Right lobe of liver (tissue), 4 donors: ENCODE measurements at regions not wholly inside any gene's neighbourhood (a gene's known extent, or its start where the extent isn't known, plus 50 kb on each side); places are given as distances from the start of the nearest gene placed in this dataset.

Experiments
- POLR2A ChIP-seq: fragments of 450-650 bp; IDR thresholded peaks from one replicate; pipeline ENCODE4 v1.6.1; 2017; ENCODE audit warnings: antibody characterized with exemption, mild to moderate bottlenecking
- TF ChIP-seq, protein P1 (sequence below), 4 donors: fragments of 200-600 bp in 3 of 4; fragments of 450-650 bp in 1 of 4; IDR thresholded peaks; one replicate each; pipeline versions ENCODE4 v1.5.1 to v1.8.0; 2016 to 2022; ENCODE audit warnings: antibody characterized with exemption in 4 of 4, mild to moderate bottlenecking in 2 of 4
- donor health status: DM: no; HTN: no; CAD: no.
- donor health status: DM: no; HTN: no; CAD: no.
- donor health status: DM: no; HTN: yes; CAD: no.

DNA sequence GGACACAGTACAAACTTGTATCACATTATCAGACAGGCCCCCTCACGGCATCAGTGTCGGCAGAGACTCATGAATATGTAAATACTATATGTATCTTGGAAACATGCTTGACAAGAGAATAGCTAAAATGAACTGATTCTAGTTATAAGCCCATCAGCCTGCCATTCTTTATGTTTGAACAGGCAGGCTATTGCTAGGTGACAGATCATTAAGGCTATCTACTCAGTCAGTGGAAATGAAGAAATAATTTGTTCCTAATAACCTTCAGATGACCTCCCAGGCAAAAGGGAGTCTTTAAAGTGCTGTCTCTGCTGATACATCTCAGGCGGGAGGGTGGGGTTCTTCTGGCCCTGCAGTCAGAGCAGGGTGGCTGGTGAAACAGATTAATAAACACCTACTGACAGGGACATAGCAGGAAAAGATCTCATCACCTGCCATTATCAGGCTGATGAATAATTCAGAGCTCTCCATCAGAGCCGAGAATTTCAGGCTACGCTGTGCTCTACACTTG lies 394.2 kb downstream of the RASEF start:
- TF ChIP-seq, protein P1, sequence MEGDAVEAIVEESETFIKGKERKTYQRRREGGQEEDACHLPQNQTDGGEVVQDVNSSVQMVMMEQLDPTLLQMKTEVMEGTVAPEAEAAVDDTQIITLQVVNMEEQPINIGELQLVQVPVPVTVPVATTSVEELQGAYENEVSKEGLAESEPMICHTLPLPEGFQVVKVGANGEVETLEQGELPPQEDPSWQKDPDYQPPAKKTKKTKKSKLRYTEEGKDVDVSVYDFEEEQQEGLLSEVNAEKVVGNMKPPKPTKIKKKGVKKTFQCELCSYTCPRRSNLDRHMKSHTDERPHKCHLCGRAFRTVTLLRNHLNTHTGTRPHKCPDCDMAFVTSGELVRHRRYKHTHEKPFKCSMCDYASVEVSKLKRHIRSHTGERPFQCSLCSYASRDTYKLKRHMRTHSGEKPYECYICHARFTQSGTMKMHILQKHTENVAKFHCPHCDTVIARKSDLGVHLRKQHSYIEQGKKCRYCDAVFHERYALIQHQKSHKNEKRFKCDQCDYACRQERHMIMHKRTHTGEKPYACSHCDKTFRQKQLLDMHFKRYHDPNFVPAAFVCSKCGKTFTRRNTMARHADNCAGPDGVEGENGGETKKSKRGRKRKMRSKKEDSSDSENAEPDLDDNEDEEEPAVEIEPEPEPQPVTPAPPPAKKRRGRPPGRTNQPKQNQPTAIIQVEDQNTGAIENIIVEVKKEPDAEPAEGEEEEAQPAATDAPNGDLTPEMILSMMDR (IDR thresholded peaks at IDR 0.05), result no peak
- no peak for TF ChIP-seq POLR2A
